Right lobe of liver (tissue), 6 donors: ENCODE measurements at regions not wholly inside any gene's neighbourhood (a gene's known extent, or its start where the extent isn't known, plus 50 kb on each side); places are given as distances from the start of the nearest gene placed in this dataset.
"Not testable (repeated sequence)": the region's sequence is repeated elsewhere in the genome, so short reads cannot be mapped to it uniquely, and the experiment has no call there.

Experiments used
- ATAC-seq, 4 donors: fragments of 200-7000 bp; cut with Tn5 transposase; one replicate each; pipeline ENCODE4 v1.9.1; 2020; ENCODE audit warnings: mild to moderate bottlenecking in 4 of 4, moderate library complexity in 4 of 4
- DNase-seq, 3 donors: peaks; one replicate each; pipeline ENCODE4 v3.0.0-alpha.2; 2020
- H3K27ac ChIP-seq, 3 donors: fragments of 200-600 bp; one replicate each; pipeline ENCODE4 v1.8.0; 2022
- H3K27me3 ChIP-seq, 2 donors: fragments of 200-600 bp; one replicate each; pipeline ENCODE4 v1.8.0; 2022
- H3K36me3 ChIP-seq, 4 donors: fragments of 200-600 bp; sonication (generic) in 1 of 4; one replicate each; pipeline versions ENCODE4 v1.5.1 to v1.8.0; 2017 to 2022; ENCODE audit warnings: control low read depth in 1 of 4
- H3K4me1 ChIP-seq, 4 donors: fragments of 200-600 bp; sonication (generic) in 1 of 4; one replicate each; pipeline versions ENCODE4 v1.5.1 to v1.8.0; 2017 to 2022; ENCODE audit warnings: control low read depth in 1 of 4
- H3K4me3 ChIP-seq, 3 donors: fragments of 200-600 bp; one replicate each; pipeline ENCODE4 v1.8.0; 2022
- H3K9me3 ChIP-seq, 4 donors: fragments of 200-600 bp; sonication (generic) in 1 of 4; one replicate each; pipeline versions ENCODE4 v1.5.1 to v1.8.0; 2017 to 2022; ENCODE audit warnings: control low read depth in 1 of 4
- CTCF ChIP-seq, 4 donors: fragments of 200-600 bp in 3 of 4; fragments of 450-650 bp in 1 of 4; IDR thresholded peaks; one replicate each; pipeline versions ENCODE4 v1.5.1 to v1.8.0; 2016 to 2022; ENCODE audit warnings: antibody characterized with exemption in 4 of 4, mild to moderate bottlenecking in 2 of 4
- POLR2A ChIP-seq: fragments of 450-650 bp; IDR thresholded peaks from one replicate; pipeline ENCODE4 v1.6.1; 2017; ENCODE audit warnings: antibody characterized with exemption, mild to moderate bottlenecking
- WGBS: methylation state at CpG from one replicate; pipeline ENCODE4 v1.1.6; 2018; ENCODE audit warnings: low coverage, low lambda C conversion rate; ENCODE audit not compliant: insufficient coverage; ENCODE audit errors: missing lambda C conversion rate; 5-methylcytosine and 5-hydroxymethylcytosine counted together
- intact Hi-C, 2 donors: fragments of 100-400 bp; cut with DNase I; formaldehyde crosslinking; loops; one replicate each; pipeline versions ENCODE4 v1.11.2 to v1.14.1; 2022
- donor health status: DM: no; HTN: yes; CAD: no.
- donor health status: DM: no; HTN: no; CAD: no.
- donor health status: DM: no; HTN: no; CAD: no.
- donor health status: DM: no; HTN: yes; CAD: no.
- donor health status: DM: no; HTN: yes; CAD: no.

- no peak for TF ChIP-seq POLR2A
- TF ChIP-seq CTCF (IDR thresholded peaks at IDR 0.05): no peak
- WGBS: 58% methylated on average over 7 of the region's 11 CpGs
- Histone ChIP-seq H3K27ac (no peak overlapping the region), H3K36me3 (no peaks in the 10 kb centered on the region), H3K27me3 (no peaks in the 10 kb centered on the region), H3K4me1 (no peaks in the 10 kb centered on the region), H3K9me3 (no peaks in the 10 kb centered on the region), H3K4me3 (no peak overlapping the region)
- intact Hi-C loops: no loop called here
- DNase-seq (no peak), ATAC-seq (no peak)
Measured at GRCh38 chr14:96710060-96710666, 87.0 kb upstream of the VRK1 start.

DNA sequence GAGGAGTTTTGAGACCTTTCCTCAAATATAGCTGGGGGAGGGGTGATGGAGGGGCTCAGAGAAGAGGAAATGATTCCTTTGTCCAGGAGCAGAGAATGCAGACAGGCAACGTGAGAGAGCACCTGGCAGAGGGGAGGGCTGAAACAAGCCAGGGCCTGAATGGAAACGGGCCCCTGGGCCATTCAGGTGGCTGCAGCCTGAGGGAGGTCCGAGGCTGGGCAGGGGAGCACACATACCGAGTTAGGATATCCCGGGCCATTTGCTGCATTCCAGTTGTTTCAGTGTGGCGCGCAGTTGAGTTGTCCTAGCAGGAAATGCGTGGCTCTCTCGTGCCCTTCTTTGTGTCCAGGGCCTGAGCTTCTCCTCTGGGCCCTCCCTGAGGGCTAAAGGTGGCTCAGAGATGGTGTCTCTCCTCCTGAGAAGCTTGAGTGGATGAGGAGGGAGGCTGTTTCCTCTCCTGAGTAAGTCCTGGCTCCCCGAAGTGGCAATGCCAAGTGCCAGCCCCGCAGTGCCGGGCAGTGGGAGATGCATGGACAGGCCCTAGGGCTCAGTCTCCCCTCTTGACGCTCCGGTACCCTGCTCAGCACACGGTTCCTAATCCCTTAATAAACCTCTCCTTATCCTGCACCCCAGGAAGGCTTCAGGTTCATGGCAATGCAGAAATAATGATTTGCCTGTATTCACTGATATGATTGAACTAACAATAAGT is 85.5 kb upstream of the VRK1 start:
- no peaks in the 10 kb centered on the region for H3K27me3 ChIP-seq
- intact Hi-C loops: no loop called here
- no peaks in the 10 kb centered on the region for H3K4me1 ChIP-seq
- H3K4me3 ChIP-seq: no peak overlapping the region
- H3K27ac ChIP-seq: no peak overlapping the region
- DNase-seq (no peak), ATAC-seq (no peak)
- 22% methylated on average over 4 of the region's 15 CpGs for whole genome bisulfite sequencing
- no peaks in the 10 kb centered on the region for H3K9me3 ChIP-seq
- H3K36me3 ChIP-seq: no peaks in the 10 kb centered on the region
- TF ChIP-seq CTCF (IDR thresholded peaks at IDR 0.05): no peak
- TF ChIP-seq POLR2A: no peak

DNA sequence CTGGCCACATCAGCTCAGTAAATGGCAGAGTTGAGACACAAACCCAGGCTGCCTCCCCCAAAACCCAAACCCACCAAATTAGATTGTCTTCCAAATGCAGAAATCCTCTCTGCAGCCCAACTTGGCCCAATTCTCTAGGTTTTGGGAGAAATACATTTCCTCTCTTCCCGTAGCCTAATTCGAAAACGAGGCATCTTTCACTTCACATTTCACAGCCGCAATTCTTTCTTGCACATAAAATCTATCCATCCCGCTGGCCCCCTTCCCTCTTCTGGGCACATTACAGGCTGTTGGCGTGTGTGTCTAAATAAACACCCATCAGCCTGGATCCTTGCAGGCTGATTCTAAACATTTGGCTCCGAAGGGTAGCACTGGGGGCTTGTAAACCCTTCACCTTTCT is 83.8 kb upstream of the VRK1 start:
- no peak overlapping the region for H3K27ac ChIP-seq
- H3K4me3 ChIP-seq: no peak overlapping the region
- intact Hi-C loops: no loop called here
- no peaks in the 10 kb centered on the region for H3K36me3 ChIP-seq
- H3K9me3 ChIP-seq: no peaks in the 10 kb centered on the region
- no peak for TF ChIP-seq POLR2A
- no peaks in the 10 kb centered on the region for H3K4me1 ChIP-seq
- DNase-seq (no peak), ATAC-seq (no peak)
- WGBS: 49% methylated on average over 7 of the region's 7 CpGs
- H3K27me3 ChIP-seq: no peaks in the 10 kb centered on the region

GRCh38 chr14:96714537-96714936 is 82.6 kb upstream of the VRK1 start:
- DNase-seq, ATAC-seq, H3K27me3 ChIP-seq, H3K9me3 ChIP-seq, H3K27ac ChIP-seq, H3K4me3 ChIP-seq, H3K4me1 ChIP-seq, H3K36me3 ChIP-seq, intact Hi-C loops: not testable (repeated sequence)
- WGBS: 77% methylated on average over 10 of the region's 10 CpGs

- 60% methylated on average over 5 of the region's 5 CpGs for WGBS
- Histone ChIP-seq H3K27ac (no peak overlapping the region), H3K36me3 (no peaks in the 10 kb centered on the region), H3K4me1 (no peaks in the 10 kb centered on the region), H3K4me3 (no peak overlapping the region), H3K27me3 (no peaks in the 10 kb centered on the region), H3K9me3 (no peaks in the 10 kb centered on the region)
- ATAC-seq (no peak), DNase-seq (no peak)
- TF ChIP-seq POLR2A (no peak), CTCF (IDR thresholded peaks at IDR 0.05) (no peak)
- intact Hi-C loops: no loop called here
Measured at GRCh38 chr14:96717116-96717515, 80.1 kb upstream of the VRK1 start.
